ENCODE measurements at regions not wholly inside any gene's neighbourhood (a gene's known extent, or its start where the extent isn't known, plus 50 kb on each side); places are given as distances from the start of the nearest gene placed in this dataset.
"Not testable (repeated sequence)": the region's sequence is repeated elsewhere in the genome, so short reads cannot be mapped to it uniquely, and the experiment has no call there.

DNA sequence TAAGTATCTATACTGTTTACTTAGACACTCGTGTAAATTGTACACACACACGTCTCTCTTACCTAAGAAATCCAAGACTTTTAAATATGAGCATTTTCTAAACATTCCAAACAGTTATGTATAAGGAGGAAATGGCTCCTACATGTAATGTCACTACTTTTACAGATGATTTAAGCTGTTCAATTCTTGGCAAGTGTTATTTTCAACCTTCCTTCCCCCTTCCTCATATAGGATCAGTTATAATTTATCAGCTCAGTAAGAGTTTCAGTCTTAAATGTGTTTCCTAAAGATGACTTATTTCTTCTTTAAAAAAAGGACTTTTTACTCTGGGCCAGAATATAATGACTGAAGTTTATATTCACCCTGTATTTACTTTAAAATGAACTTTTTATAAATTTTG, 601.1 kb downstream of the ANKRD50 start:
- Histone ChIP-seq H3K4me3 (ENCODE audit: low read depth, low read length) (no peak overlapping the region), H3K36me3 (ENCODE audit: control insufficient read depth, insufficient read depth, low read length) (no peaks in the 10 kb centered on the region), H3K27me3 (ENCODE audit: control insufficient read depth, insufficient read depth, low read length) (no peaks in the 10 kb centered on the region)
- TF ChIP-seq, protein P1, sequence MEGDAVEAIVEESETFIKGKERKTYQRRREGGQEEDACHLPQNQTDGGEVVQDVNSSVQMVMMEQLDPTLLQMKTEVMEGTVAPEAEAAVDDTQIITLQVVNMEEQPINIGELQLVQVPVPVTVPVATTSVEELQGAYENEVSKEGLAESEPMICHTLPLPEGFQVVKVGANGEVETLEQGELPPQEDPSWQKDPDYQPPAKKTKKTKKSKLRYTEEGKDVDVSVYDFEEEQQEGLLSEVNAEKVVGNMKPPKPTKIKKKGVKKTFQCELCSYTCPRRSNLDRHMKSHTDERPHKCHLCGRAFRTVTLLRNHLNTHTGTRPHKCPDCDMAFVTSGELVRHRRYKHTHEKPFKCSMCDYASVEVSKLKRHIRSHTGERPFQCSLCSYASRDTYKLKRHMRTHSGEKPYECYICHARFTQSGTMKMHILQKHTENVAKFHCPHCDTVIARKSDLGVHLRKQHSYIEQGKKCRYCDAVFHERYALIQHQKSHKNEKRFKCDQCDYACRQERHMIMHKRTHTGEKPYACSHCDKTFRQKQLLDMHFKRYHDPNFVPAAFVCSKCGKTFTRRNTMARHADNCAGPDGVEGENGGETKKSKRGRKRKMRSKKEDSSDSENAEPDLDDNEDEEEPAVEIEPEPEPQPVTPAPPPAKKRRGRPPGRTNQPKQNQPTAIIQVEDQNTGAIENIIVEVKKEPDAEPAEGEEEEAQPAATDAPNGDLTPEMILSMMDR (IDR thresholded peaks at IDR 0.05; ENCODE audit: insufficient read depth, low read length, poor library complexity, severe bottlenecking) = no peak
- no peak for DNase-seq (ENCODE audit: low read depth)

DNA sequence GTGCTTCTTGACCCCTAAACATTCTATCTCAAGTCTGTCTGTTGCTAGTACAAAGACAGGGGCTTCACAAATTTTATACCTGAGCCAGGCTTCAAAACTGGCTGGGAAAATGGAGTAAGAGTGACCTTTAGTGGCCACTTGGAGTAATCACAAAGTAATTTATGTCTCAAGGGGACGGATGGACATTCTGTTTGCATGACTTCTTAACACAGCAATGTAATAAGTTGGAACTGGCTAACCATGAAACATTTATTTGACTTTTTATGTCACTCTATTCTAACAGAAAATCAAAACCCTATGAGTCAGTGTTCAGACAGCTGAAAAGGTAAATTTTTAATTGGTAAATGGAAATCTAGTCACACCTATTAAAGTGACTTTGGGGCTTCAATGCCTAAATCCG, 600.6 kb downstream of the ANKRD50 start:
- peak; percentile 37 for DNase-seq (ENCODE audit: low read depth)
- TF ChIP-seq, protein P1 (IDR thresholded peaks at IDR 0.05; ENCODE audit: insufficient read depth, low read length, poor library complexity, severe bottlenecking) = peak; percentile 62
- Histone ChIP-seq H3K4me3 (ENCODE audit: low read depth, low read length) (no peak overlapping the region), H3K27me3 (ENCODE audit: control insufficient read depth, insufficient read depth, low read length) (no peaks in the 10 kb centered on the region), H3K36me3 (ENCODE audit: control insufficient read depth, insufficient read depth, low read length) (no peaks in the 10 kb centered on the region)

DNA sequence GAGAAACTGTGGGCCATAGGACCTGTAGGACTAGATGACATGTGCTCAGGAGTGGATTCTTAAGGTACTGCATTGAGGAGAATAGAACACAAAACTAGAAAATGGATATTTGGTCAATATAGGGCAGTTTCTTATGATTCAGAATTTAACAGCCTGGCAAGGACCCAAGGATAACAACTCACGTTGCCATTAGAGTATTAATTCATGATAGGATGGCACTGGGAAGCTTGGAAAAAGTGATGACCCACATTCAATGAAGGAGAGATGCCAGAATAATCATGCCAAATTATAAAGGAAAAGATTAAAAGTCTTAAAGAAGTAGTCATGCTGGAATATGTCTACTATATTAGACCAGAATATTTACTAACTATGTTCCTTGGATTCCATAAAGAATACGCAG, 594.5 kb downstream of the ANKRD50 start:
- Histone ChIP-seq H3K27me3 (ENCODE audit: control insufficient read depth, insufficient read depth, low read length) (no peaks in the 10 kb centered on the region), H3K36me3 (ENCODE audit: control insufficient read depth, insufficient read depth, low read length) (no peaks in the 10 kb centered on the region), H3K4me3 (ENCODE audit: low read depth, low read length) (no peak overlapping the region)
- no peak for DNase-seq (ENCODE audit: low read depth)
- TF ChIP-seq, protein P1 (IDR thresholded peaks at IDR 0.05; ENCODE audit: insufficient read depth, low read length, poor library complexity, severe bottlenecking) = no peak

DNA sequence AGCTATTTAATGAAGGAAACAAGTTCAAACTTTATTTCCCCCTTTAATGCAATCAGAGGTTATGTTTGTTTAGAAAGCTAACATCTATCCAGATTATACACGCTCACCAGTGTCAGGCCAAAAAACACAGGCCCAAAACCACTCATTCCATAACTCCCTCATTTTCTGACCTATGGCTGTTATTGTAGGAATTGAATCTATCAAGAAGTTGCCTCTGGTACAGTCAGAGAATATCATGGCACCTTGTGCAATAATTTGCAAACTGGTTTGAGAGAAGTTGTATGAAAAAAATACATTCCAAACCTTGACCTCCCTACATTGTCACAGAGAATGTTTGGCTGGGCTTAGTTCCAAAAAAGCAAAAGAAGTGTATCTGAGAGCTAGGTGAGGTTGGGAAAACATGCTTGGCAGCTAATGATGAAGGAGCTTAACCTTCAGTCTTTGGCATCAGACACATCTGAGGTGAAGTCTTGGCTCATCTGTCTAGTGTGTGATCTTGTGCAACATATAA, 591.0 kb downstream of the ANKRD50 start:
- Histone ChIP-seq H3K36me3 (ENCODE audit: control insufficient read depth, insufficient read depth, low read length) (no peaks in the 10 kb centered on the region), H3K27me3 (ENCODE audit: control insufficient read depth, insufficient read depth, low read length) (no peaks in the 10 kb centered on the region), H3K4me3 (ENCODE audit: low read depth, low read length) (no peak overlapping the region)
- TF ChIP-seq, protein P1 (IDR thresholded peaks at IDR 0.05; ENCODE audit: insufficient read depth, low read length, poor library complexity, severe bottlenecking) = no peak
- DNase-seq (ENCODE audit: low read depth) = no peak

DNA sequence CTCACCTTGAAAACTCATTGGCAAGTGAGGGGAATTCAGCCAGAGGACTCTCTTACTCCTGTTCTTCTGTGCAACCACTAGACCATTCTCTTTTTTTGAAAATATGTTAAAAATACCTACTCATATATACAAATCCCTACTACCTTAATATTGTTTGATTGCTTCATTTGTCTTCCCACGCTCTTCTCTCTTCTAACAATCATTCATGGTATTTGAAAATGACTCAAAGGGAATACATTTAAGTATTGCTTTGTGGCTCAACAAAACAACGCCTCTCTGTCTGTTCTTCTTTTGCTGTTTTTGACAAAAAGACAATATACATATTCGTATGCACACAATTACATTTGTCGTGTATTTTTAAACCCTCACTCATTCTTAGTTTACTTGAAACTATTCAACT, 589.4 kb downstream of the ANKRD50 start:
- TF ChIP-seq, protein P1 (IDR thresholded peaks at IDR 0.05; ENCODE audit: insufficient read depth, low read length, poor library complexity, severe bottlenecking) = no peak
- H3K36me3 ChIP-seq (ENCODE audit: control insufficient read depth, insufficient read depth, low read length) = no peaks in the 10 kb centered on the region
- H3K4me3 ChIP-seq (ENCODE audit: low read depth, low read length) = no peak overlapping the region
- H3K27me3 ChIP-seq (ENCODE audit: control insufficient read depth, insufficient read depth, low read length) = no peaks in the 10 kb centered on the region
- no peak for DNase-seq (ENCODE audit: low read depth)

DNA sequence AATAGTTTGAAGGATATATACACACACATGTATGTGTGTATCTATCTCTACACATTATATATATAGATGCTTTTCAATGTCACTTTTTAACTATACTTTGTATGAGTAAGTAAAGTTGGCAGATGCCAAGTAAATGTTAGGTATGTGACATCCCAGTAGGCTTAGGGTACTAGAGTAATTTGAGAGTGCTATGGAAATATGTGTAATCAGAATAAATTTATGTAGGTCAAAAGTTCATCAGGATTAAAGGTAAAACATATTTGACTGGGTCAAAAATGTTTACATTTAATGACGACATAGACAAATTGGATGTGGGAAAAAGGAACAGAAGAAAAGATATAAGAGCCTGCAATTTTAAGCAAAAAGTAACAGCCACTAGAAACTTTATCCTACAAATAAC, 588.8 kb downstream of the ANKRD50 start:
- TF ChIP-seq, protein P1 (IDR thresholded peaks at IDR 0.05; ENCODE audit: insufficient read depth, low read length, poor library complexity, severe bottlenecking) = no peak
- no peak overlapping the region for H3K4me3 ChIP-seq (ENCODE audit: low read depth, low read length)
- H3K36me3 ChIP-seq (ENCODE audit: control insufficient read depth, insufficient read depth, low read length) = no peaks in the 10 kb centered on the region
- no peaks in the 10 kb centered on the region for H3K27me3 ChIP-seq (ENCODE audit: control insufficient read depth, insufficient read depth, low read length)
- DNase-seq (ENCODE audit: low read depth) = no peak

DNA sequence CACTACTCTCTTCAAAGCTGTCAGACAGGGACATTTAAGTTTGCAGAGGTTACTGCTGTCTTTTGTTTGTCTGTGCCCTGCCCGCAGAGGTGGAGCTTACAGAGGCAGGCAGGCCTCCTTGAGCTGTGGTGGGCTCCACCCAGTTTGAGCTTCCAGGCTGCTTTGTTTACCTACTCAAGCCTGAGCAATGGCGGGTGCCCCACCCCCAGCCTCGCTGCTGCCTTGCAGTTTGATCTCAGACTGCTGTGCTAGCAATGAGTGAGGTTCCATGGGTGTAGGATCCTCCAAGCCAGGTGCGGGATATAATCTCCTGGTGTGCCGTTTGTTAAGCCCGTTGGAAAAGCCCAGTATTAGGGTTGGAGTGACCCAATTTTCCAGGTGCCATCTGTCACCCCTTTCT, 581.2 kb downstream of the ANKRD50 start:
- DNase-seq (ENCODE audit: low read depth); H3K4me3 ChIP-seq (ENCODE audit: low read depth, low read length); H3K27me3 ChIP-seq (ENCODE audit: control insufficient read depth, insufficient read depth, low read length); H3K36me3 ChIP-seq (ENCODE audit: control insufficient read depth, insufficient read depth, low read length): not testable (repeated sequence)
